ENCODE measurements at regions not wholly inside any gene's neighbourhood (a gene's known extent, or its start where the extent isn't known, plus 50 kb on each side); places are given as distances from the start of the nearest gene placed in this dataset.

DNA sequence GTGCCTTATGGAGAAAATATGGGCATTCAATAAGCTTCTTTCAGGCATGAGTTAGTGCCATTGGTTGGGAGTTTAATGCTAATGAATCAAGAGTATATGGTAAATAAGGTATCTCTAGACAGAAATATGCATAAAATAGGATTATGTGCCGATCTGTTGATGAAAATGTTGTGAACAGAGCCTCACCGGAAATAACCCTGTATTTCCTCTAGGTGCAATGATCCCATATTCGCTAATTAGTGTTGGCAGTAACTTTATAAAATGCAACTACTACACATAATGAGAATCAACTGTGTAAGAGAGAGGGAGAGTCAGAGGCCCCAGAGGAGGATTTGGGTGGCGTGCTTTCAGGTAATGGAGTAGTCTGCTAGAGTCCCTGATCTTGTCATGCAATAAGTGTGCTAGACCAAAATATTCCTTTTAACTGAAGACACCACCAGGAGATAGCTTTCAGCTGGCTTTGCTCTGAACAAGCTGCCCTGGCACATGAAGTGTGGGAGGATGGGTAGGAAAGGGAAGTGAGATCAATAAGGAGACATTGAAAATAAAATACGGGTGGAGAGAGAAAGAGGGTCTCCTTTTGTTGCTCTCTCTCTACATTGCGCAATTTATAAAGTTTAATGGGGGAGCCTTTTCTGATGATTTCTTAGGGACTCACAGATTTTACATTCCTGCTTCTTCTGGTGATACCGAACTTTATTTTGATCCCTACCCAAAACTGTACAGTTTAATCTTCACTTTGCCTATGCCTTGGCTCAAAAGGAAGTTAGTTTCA, 68.6 kb upstream of the PLXNC1 start:
- TF ChIP-seq, protein P1, sequence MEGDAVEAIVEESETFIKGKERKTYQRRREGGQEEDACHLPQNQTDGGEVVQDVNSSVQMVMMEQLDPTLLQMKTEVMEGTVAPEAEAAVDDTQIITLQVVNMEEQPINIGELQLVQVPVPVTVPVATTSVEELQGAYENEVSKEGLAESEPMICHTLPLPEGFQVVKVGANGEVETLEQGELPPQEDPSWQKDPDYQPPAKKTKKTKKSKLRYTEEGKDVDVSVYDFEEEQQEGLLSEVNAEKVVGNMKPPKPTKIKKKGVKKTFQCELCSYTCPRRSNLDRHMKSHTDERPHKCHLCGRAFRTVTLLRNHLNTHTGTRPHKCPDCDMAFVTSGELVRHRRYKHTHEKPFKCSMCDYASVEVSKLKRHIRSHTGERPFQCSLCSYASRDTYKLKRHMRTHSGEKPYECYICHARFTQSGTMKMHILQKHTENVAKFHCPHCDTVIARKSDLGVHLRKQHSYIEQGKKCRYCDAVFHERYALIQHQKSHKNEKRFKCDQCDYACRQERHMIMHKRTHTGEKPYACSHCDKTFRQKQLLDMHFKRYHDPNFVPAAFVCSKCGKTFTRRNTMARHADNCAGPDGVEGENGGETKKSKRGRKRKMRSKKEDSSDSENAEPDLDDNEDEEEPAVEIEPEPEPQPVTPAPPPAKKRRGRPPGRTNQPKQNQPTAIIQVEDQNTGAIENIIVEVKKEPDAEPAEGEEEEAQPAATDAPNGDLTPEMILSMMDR (IDR thresholded peaks at IDR 0.05; ENCODE audit: low read length): no peak
- TF ChIP-seq EZH2 (IDR thresholded peaks at IDR 0.05; ENCODE audit: borderline replicate concordance, low read length): no peak
